Ishikawa (cell line): ENCODE measurements at regions not wholly inside any gene's neighbourhood (a gene's known extent, or its start where the extent isn't known, plus 50 kb on each side); places are given as distances from the start of the nearest gene placed in this dataset.

Experiments
- CEBPB ChIP-seq: IDR thresholded peaks from 2 replicates; pipeline ENCODE4 v1.6.1; 2012
- EGR1 ChIP-seq: IDR thresholded peaks from 2 replicates; pipeline ENCODE4 v1.6.1; 2012
- EP300 ChIP-seq: IDR thresholded peaks from 2 replicates; pipeline ENCODE4 v1.6.1; 2012; ENCODE audit warnings: borderline replicate concordance
- FOXM1 ChIP-seq: IDR thresholded peaks from 2 replicates; pipeline ENCODE4 v1.6.1; 2012; ENCODE audit warnings: low read depth, borderline replicate concordance
- MAX ChIP-seq: IDR thresholded peaks from 2 replicates; pipeline ENCODE4 v1.6.1; 2012
- NFIC ChIP-seq: IDR thresholded peaks from 2 replicates; pipeline ENCODE4 v1.6.1; 2012
- RAD21 ChIP-seq: IDR thresholded peaks from 2 replicates; pipeline ENCODE4 v1.6.1; 2012; ENCODE audit warnings: low read depth
- REST ChIP-seq: IDR thresholded peaks from 2 replicates; pipeline ENCODE4 v1.6.1; 2012; ENCODE audit warnings: low read depth, mild to moderate bottlenecking
- TAF1 ChIP-seq: IDR thresholded peaks from 2 replicates; pipeline ENCODE4 v1.6.1; 2012; ENCODE audit warnings: low read depth, mild to moderate bottlenecking
- TCF12 ChIP-seq: IDR thresholded peaks from 2 replicates; pipeline ENCODE4 v1.6.1; 2012; ENCODE audit warnings: low read depth
- TEAD4 ChIP-seq: IDR thresholded peaks from 2 replicates; pipeline ENCODE4 v1.6.1; 2012
- USF1 ChIP-seq: IDR thresholded peaks from 2 replicates; pipeline ENCODE4 v1.6.1; 2012
- YY1 ChIP-seq: IDR thresholded peaks from 2 replicates; pipeline ENCODE4 v1.6.1; 2012; ENCODE audit warnings: low read depth
- ZBTB7A ChIP-seq: IDR thresholded peaks from 2 replicates; pipeline ENCODE4 v1.6.1; 2012; ENCODE audit warnings: low read depth

GRCh38 chr2:133739039-133739438, 170.8 kb upstream of the NCKAP5 start:
- no peak for TF ChIP-seq REST
- no peak for TF ChIP-seq YY1
- TF ChIP-seq EGR1 = no peak
- TF ChIP-seq EP300 = no peak
- TF ChIP-seq TAF1 = no peak
- TF ChIP-seq FOXM1 = no peak
- TF ChIP-seq RAD21 = no peak
- no peak for TF ChIP-seq MAX
- TF ChIP-seq CEBPB = no peak
- TF ChIP-seq USF1 = no peak
- no peak for TF ChIP-seq TCF12
- no peak for TF ChIP-seq ZBTB7A
- TF ChIP-seq NFIC = no peak
- no peak for TF ChIP-seq TEAD4
